ENCODE measurements at regions not wholly inside any gene's neighbourhood (a gene's known extent, or its start where the extent isn't known, plus 50 kb on each side); places are given as distances from the start of the nearest gene placed in this dataset.
A peak's percentile ranks its signal among the peaks of the same experiment; 100 is the strongest.

GRCh38 chrX:924017-924416 is 288.4 kb downstream of the CRLF2 start:
- Mint-ChIP-seq H3K27ac (no peak overlapping the region), H3K4me3 (no peak overlapping the region), H3K36me3 (no peaks in the 10 kb centered on the region), H3K27me3 (ENCODE audit: low read depth) (peaks cover 20% of the 10 kb centered on the region), H3K9me3 (peaks cover 5% of the 10 kb centered on the region), H3K4me1 (peaks cover 9% of the 10 kb centered on the region)
- no peak for DNase-seq (ENCODE audit: low spot score in 2 of 2, unreplicated experiment in 2 of 2)
- no peak for TF ChIP-seq CTCF (IDR thresholded peaks at IDR 0.05; ENCODE audit: unreplicated experiment)

- DNase-seq (ENCODE audit: low spot score in 2 of 2, unreplicated experiment in 2 of 2) = no peak
- H3K4me1 Mint-ChIP-seq = peaks cover 9% of the 10 kb centered on the region
Observed at GRCh38 chrX:920234-920799, 289.7 kb downstream of the SHOX start.

GRCh38 chrX:916230-916599 is 285.6 kb downstream of the SHOX start:
- peaks cover 55% of the 10 kb centered on the region for H3K27me3 Mint-ChIP-seq (ENCODE audit: low read depth)
- H3K9me3 Mint-ChIP-seq = no peaks in the 10 kb centered on the region
- DNase-seq (ENCODE audit: low spot score in 2 of 2, unreplicated experiment in 2 of 2) = no peak
- H3K36me3 Mint-ChIP-seq = no peaks in the 10 kb centered on the region
- H3K4me3 Mint-ChIP-seq = no peak overlapping the region
- H3K4me1 Mint-ChIP-seq = peaks cover 9% of the 10 kb centered on the region
- no peak overlapping the region for H3K27ac Mint-ChIP-seq
- TF ChIP-seq CTCF (IDR thresholded peaks at IDR 0.05; ENCODE audit: unreplicated experiment) = no peak

More at GRCh38 chrX:920234-920799, 289.7 kb downstream of the SHOX start:
- H3K36me3 Mint-ChIP-seq = no peaks in the 10 kb centered on the region
- no peak for TF ChIP-seq CTCF (IDR thresholded peaks at IDR 0.05; ENCODE audit: unreplicated experiment)
- H3K27me3 Mint-ChIP-seq (ENCODE audit: low read depth) = peaks cover 44% of the 10 kb centered on the region
- H3K9me3 Mint-ChIP-seq = no peaks in the 10 kb centered on the region
- H3K4me3 Mint-ChIP-seq = peak overlapping the region; percentile 25
- H3K27ac Mint-ChIP-seq = peak overlapping the region; percentile 69

GRCh38 chrX:915427-916229 is 285.0 kb downstream of the SHOX start:
- TF ChIP-seq CTCF (IDR thresholded peaks at IDR 0.05; ENCODE audit: unreplicated experiment) = no peak
- no peak for DNase-seq (ENCODE audit: low spot score in 2 of 2, unreplicated experiment in 2 of 2)
- no peak overlapping the region for H3K4me3 Mint-ChIP-seq
- H3K36me3 Mint-ChIP-seq = no peaks in the 10 kb centered on the region
- peaks cover 54% of the 10 kb centered on the region for H3K27me3 Mint-ChIP-seq (ENCODE audit: low read depth)
- H3K9me3 Mint-ChIP-seq = no peaks in the 10 kb centered on the region
- no peak overlapping the region for H3K27ac Mint-ChIP-seq
- peaks cover 9% of the 10 kb centered on the region for H3K4me1 Mint-ChIP-seq

- no peak overlapping the region for H3K4me3 Mint-ChIP-seq
- H3K4me1 Mint-ChIP-seq = no peaks in the 10 kb centered on the region
- H3K27me3 Mint-ChIP-seq (ENCODE audit: low read depth) = peaks cover 44% of the 10 kb centered on the region
- no peak overlapping the region for H3K27ac Mint-ChIP-seq
- H3K36me3 Mint-ChIP-seq = no peaks in the 10 kb centered on the region
- no peak for TF ChIP-seq CTCF (IDR thresholded peaks at IDR 0.05; ENCODE audit: unreplicated experiment)
- H3K9me3 Mint-ChIP-seq = peaks cover 2% of the 10 kb centered on the region
- DNase-seq (ENCODE audit: low spot score in 2 of 2, unreplicated experiment in 2 of 2) = no peak
Observed at GRCh38 chrX:914206-914605, 283.6 kb downstream of the SHOX start.
